A549 (cell line): ENCODE measurements at regions not wholly inside any gene's neighbourhood (a gene's known extent, or its start where the extent isn't known, plus 50 kb on each side); places are given as distances from the start of the nearest gene placed in this dataset.

Source experiments
- ATAC-seq, 2 experiments: fragments of 200-7000 bp in 1 of 2; fragments of >200 bp in 1 of 2; cut with Nextera tagmentation in 1 of 2; cut with Tn5 transposase in 1 of 2; 3 replicates each; pipeline versions ENCODE4 v1.8.0 to v1.9.1; 2018 to 2020; ENCODE audit warnings: mild to moderate bottlenecking in 1 of 2, moderate library complexity in 1 of 2
- CTCF ChIA-PET: fragments of 300-600 bp; sonication (Branson Sonifier 250); formaldehyde crosslinking; extraction: SDS; loops from one replicate; lab custom pipeline; 2021; ENCODE audit warnings: antibody characterized with exemption, inconsistent platforms; lab: Yijun Ruan, JAX
- POLR2A ChIA-PET: fragments of 350-600 bp; formaldehyde crosslinking; extraction: SDS; loops from one replicate; lab custom pipeline; 2021; ENCODE audit warnings: antibody characterized with exemption, inconsistent platforms; lab: Yijun Ruan, JAX
- DNase-seq, 2 experiments: peaks; one replicate each; pipeline versions ENCODE4 v3.0.0 to v3.0.0-alpha.2; 2011 to 2016; ENCODE audit warnings: low read depth in 1 of 2, low spot score in 1 of 2
- FAIRE-seq: peaks from 2 replicates; lab custom pipeline; 2011; peaks lifted over from hg19 to GRCh38; lab: Jason Lieb, UNC
- H3K27ac ChIP-seq, 2 experiments: fragments of >200 bp; sonication (Bioruptor Twin); formaldehyde crosslinking; 3 replicates each; pipeline ENCODE4 v1.5.1; 2016 to 2017
- H3K4me1 ChIP-seq: fragments of >200 bp; sonication (Bioruptor Twin); formaldehyde crosslinking; 3 replicates; pipeline ENCODE4 v1.6.1; 2016
- H3K4me2 ChIP-seq: fragments of >200 bp; sonication (Bioruptor Twin); formaldehyde crosslinking; 3 replicates; pipeline ENCODE4 v1.6.1; 2016
- H3K4me3 ChIP-seq: fragments of >200 bp; sonication (Bioruptor Twin); formaldehyde crosslinking; 3 replicates; pipeline ENCODE4 v1.5.1; 2016
- H3K9me3 ChIP-seq: fragments of >200 bp; sonication (Bioruptor Twin); formaldehyde crosslinking; 3 replicates; pipeline ENCODE4 v1.6.1; 2016
- ATOH8 ChIP-seq: fragments of 250-450 bp; sonication (Bioruptor Pico); IDR thresholded peaks from 2 replicates; pipeline ENCODE4 v1.5.0; 2020; ENCODE audit warnings: low read depth, mild to moderate bottlenecking, moderate library complexity
- CBX8 ChIP-seq: fragments of 200-600 bp; sonication (generic); IDR thresholded peaks from 2 replicates; pipeline ENCODE4 v1.6.1; 2016
- CEBPB ChIP-seq, 2 experiments: fragments of >200 bp in 1 of 2; sonication (Bioruptor Twin) in 1 of 2; formaldehyde crosslinking in 1 of 2; IDR thresholded peaks; 2 replicates each; pipeline ENCODE4 v1.6.1; 2012 to 2016
- CTCF ChIP-seq: fragments of >200 bp; sonication (Bioruptor Twin); formaldehyde crosslinking; IDR thresholded peaks from 3 replicates; pipeline ENCODE4 v1.5.1; 2016
- EHF ChIP-seq: fragments of 250-450 bp; sonication (Bioruptor Pico); IDR thresholded peaks from 2 replicates; pipeline ENCODE4 v1.5.0; 2020; ENCODE audit warnings: mild to moderate bottlenecking
- ELK1 ChIP-seq: fragments of 150-350 bp; IDR thresholded peaks from 2 replicates; pipeline ENCODE4 v1.6.1; 2014; ENCODE audit warnings: low read depth, mild to moderate bottlenecking, low read length
- FOXS1 ChIP-seq: fragments of 250-450 bp; sonication (Bioruptor Pico); IDR thresholded peaks from 2 replicates; pipeline ENCODE4 v1.5.0; 2020; ENCODE audit warnings: mild to moderate bottlenecking, moderate library complexity
- GATA3 ChIP-seq: IDR thresholded peaks from 2 replicates; pipeline ENCODE4 v1.6.1; 2012; ENCODE audit warnings: borderline replicate concordance
- HOXA7 ChIP-seq: fragments of 250-450 bp; sonication (Bioruptor Pico); IDR thresholded peaks from 2 replicates; pipeline ENCODE4 v1.5.0; 2020; ENCODE audit warnings: mild to moderate bottlenecking, moderate library complexity
- HOXB13 ChIP-seq: fragments of 250-450 bp; sonication (Bioruptor Pico); IDR thresholded peaks from 2 replicates; pipeline ENCODE4 v1.5.0; 2020; ENCODE audit warnings: low read depth, mild to moderate bottlenecking, moderate library complexity
- JUN ChIP-seq, 2 experiments: fragments of >200 bp; sonication (Bioruptor Twin); formaldehyde crosslinking; IDR thresholded peaks; 2 replicates in 1 of 2; 3 replicates in 1 of 2; pipeline ENCODE4 v1.6.1; 2016 to 2017
- KDM1A ChIP-seq: fragments of 200-600 bp; sonication (generic); IDR thresholded peaks from 2 replicates; pipeline ENCODE4 v1.6.1; 2016; ENCODE audit warnings: low read depth, mild to moderate bottlenecking
- NFE2L2 ChIP-seq: fragments of 150-350 bp; conservative IDR thresholded peaks from 2 replicates; pipeline ENCODE4 v1.6.1; 2014; ENCODE audit warnings: low read length
- NPAS2 ChIP-seq: fragments of 250-450 bp; sonication (Bioruptor Pico); IDR thresholded peaks from 2 replicates; pipeline ENCODE4 v1.8.0; 2022; ENCODE audit warnings: mild to moderate bottlenecking, moderate library complexity, borderline replicate concordance
- PBX3 ChIP-seq: IDR thresholded peaks from 2 replicates; pipeline ENCODE4 v1.6.1; 2012
- PHF8 ChIP-seq: fragments of 200-600 bp; sonication (generic); IDR thresholded peaks from 2 replicates; pipeline ENCODE4 v1.6.1; 2016; ENCODE audit warnings: low read depth, mild to moderate bottlenecking, antibody characterized with exemption, moderate library complexity, borderline replicate concordance
- SMC3 ChIP-seq: fragments of >200 bp; sonication (Bioruptor Twin); formaldehyde crosslinking; IDR thresholded peaks from 3 replicates; pipeline ENCODE4 v1.6.1; 2018; ENCODE audit warnings: inconsistent platforms
- SREBF2 ChIP-seq: fragments of 450-650 bp; IDR thresholded peaks from 2 replicates; pipeline ENCODE4 v1.6.1; 2014; ENCODE audit warnings: mild to moderate bottlenecking, moderate library complexity
- ZNF302 ChIP-seq: fragments of 250-450 bp; sonication (Bioruptor Pico); IDR thresholded peaks from 2 replicates; pipeline ENCODE4 v1.9.0; 2021; ENCODE audit warnings: inconsistent platforms, mild to moderate bottlenecking, moderate library complexity
- WGBS: methylation state at CpG from one replicate; pipeline ENCODE4 v1.1.6; 2017; ENCODE audit errors: missing lambda C conversion rate; 5-methylcytosine and 5-hydroxymethylcytosine counted together

- DNase-seq (no peak), FAIRE-seq (no peak), ATAC-seq (no peak)
- Histone ChIP-seq H3K27ac (no peak overlapping the region), H3K9me3 (no peaks in the 10 kb centered on the region), H3K4me2 (no peak overlapping the region), H3K4me3 (no peak overlapping the region), H3K4me1 (no peaks in the 10 kb centered on the region)
- POLR2A ChIA-PET = no interaction called here
- CTCF ChIA-PET = no interaction called here
- TF ChIP-seq HOXB13 = no peak
- no peak for TF ChIP-seq NPAS2
- TF ChIP-seq ZNF302 (CRISPR knock-in tag) = no peak
- WGBS = 24% methylated on average over 10 of the region's 13 CpGs
Measured at GRCh38 chr2:888211-888801, 62.3 kb upstream of the SNTG2 start.

GRCh38 chr2:887639-888038 is 63.0 kb upstream of the SNTG2 start:
- CTCF ChIA-PET = no interaction called here
- FAIRE-seq = no peak
- POLR2A ChIA-PET = no interaction called here

More at GRCh38 chr2:887639-888038, 63.0 kb upstream of the SNTG2 start:
- Histone ChIP-seq H3K4me2 (no peak overlapping the region), H3K9me3 (no peaks in the 10 kb centered on the region), H3K4me3 (no peak overlapping the region)
- TF ChIP-seq FOXS1 (CRISPR knock-in tag) (no peak), CEBPB (IDR thresholded peaks at IDR 0.05) (no peak), CBX8 (no peak), KDM1A (no peak), PBX3 (no peak), NPAS2 (no peak), HOXA7 (no peak), ELK1 (no peak), ATOH8 (no peak), JUN (IDR thresholded peaks at IDR 0.05) (no peak), SMC3 (no peak), PHF8 (no peak), GATA3 (no peak), NFE2L2 (no peak), SREBF2 (no peak), EHF (no peak), CTCF (no peak)
- TF ChIP-seq, all 56 proteins: peak for 0
- ATAC-seq (no peak), DNase-seq (no peak)
- 16% methylated on average over 6 of the region's 6 CpGs for WGBS
- H3K4me1 ChIP-seq = no peaks in the 10 kb centered on the region
- no peak overlapping the region for H3K27ac ChIP-seq
